ENCODE measurements at regions not wholly inside any gene's neighbourhood (a gene's known extent, or its start where the extent isn't known, plus 50 kb on each side); places are given as distances from the start of the nearest gene placed in this dataset.
"Not testable (repeated sequence)": the region's sequence is repeated elsewhere in the genome, so short reads cannot be mapped to it uniquely, and the experiment has no call there.

DNA sequence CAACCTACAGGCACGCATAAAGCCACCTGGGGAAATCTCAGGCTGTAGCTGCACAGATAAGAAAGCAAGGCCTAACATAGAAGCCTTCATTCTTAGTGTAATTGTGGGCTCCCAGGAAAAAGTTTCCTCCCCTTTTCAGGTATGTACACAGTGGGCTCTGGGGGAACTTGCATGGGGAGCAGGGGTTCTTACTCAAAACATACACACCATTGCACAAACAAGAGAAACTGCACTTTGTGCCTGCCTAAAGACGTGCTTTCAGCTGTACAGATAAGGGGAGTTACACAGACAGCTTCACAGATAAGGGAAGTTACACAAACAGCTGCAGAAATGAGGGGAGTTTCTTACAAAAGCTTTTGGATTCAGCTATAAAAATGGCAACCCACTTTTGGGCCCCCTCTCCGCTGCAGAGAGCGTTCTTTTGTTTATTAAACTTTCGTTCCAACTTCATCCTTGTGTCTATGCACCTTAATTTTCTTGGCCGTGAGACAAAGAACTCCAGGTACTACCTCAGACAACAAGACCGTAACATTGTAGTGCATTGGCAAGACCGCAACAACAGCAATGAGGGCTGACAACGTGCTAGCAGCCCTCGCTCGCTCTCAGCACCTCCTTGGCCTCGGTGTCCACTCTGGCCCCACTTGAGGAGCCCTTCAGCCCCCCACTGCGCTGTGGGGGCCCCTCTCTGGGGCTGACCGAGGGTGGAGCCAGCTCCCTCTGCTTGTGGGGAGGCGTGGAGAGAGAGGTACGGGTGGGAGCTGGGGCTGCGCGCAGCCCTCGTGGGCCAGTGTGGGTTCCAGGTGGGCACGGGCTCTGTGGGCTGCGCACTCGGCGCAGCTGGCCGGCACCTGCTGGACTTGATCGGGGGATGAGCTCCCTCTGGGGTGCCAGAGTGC is 317.5 kb downstream of the RAPGEF2 start:
- CTCF ChIA-PET, result no interaction called here
- H3K27me3 ChIP-seq (replicated peaks; ENCODE audit: insufficient read depth, low read depth, low read length, poor library complexity), result no peaks in the 10 kb centered on the region
- peaks cover 19% of the 10 kb centered on the region for H3K9me3 ChIP-seq (ENCODE audit: low read depth, low read length, poor library complexity, severe bottlenecking)
- H3K4me3 ChIP-seq (ENCODE audit: low read depth, low read length, poor library complexity, severe bottlenecking), result no peak overlapping the region
- DNase-seq (ENCODE audit: low spot score), result no peak
- H3K27ac ChIP-seq (ENCODE audit: low read depth, low read length, poor library complexity, severe bottlenecking), result no peak overlapping the region
- no peaks in the 10 kb centered on the region for H3K36me3 ChIP-seq (ENCODE audit: insufficient read depth, low read length, poor library complexity, severe bottlenecking)
- POLR2A ChIA-PET (ENCODE audit: low non-redundant PET), result no interaction called here
- intact Hi-C loops (cut with micrococcal nuclease; ENCODE audit: unreplicated experiment), result no loop called here
- no peaks in the 10 kb centered on the region for H3K4me1 ChIP-seq (ENCODE audit: insufficient read depth, low read length, poor library complexity, severe bottlenecking)
- no TSS peak for BruUV-seq (replicated peaks)
- no peak for TF ChIP-seq EZH2 (IDR thresholded peaks at IDR 0.05; ENCODE audit: borderline replicate concordance, low read depth, low read length, poor library complexity, severe bottlenecking)
- TF ChIP-seq, protein P1, sequence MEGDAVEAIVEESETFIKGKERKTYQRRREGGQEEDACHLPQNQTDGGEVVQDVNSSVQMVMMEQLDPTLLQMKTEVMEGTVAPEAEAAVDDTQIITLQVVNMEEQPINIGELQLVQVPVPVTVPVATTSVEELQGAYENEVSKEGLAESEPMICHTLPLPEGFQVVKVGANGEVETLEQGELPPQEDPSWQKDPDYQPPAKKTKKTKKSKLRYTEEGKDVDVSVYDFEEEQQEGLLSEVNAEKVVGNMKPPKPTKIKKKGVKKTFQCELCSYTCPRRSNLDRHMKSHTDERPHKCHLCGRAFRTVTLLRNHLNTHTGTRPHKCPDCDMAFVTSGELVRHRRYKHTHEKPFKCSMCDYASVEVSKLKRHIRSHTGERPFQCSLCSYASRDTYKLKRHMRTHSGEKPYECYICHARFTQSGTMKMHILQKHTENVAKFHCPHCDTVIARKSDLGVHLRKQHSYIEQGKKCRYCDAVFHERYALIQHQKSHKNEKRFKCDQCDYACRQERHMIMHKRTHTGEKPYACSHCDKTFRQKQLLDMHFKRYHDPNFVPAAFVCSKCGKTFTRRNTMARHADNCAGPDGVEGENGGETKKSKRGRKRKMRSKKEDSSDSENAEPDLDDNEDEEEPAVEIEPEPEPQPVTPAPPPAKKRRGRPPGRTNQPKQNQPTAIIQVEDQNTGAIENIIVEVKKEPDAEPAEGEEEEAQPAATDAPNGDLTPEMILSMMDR (conservative IDR thresholded peaks at IDR 0.05; ENCODE audit: low read depth, low read length), result no peak

GRCh38 chr4:159421058-159421419 is 318.2 kb downstream of the RAPGEF2 start:
- POLR2A ChIA-PET (ENCODE audit: low non-redundant PET); BruUV-seq (replicated peaks); H3K27me3 ChIP-seq (replicated peaks; ENCODE audit: insufficient read depth, low read depth, low read length, poor library complexity): not testable (repeated sequence)

DNA sequence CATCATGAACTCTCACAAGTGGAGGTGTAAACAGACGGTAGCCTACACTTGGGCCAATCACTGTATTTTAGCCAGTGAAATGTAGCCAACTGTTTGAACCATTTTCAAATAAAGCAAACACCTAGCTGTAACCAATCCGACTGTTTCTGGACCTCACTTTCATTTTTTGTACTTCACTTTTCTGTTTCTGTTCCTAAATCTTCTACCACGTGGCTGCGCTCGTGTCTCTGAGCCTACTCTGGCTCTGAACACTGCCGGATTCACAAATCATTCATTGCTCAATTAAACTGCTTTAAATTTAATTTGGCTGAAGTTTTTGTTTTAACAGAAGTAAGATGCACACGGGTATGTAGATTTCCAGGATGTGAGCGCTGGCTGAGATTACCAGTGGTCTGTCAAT is 319.1 kb downstream of the RAPGEF2 start:
- POLR2A ChIA-PET (ENCODE audit: low non-redundant PET), result no interaction called here
- intact Hi-C loops (cut with micrococcal nuclease; ENCODE audit: unreplicated experiment), result no loop called here
- Histone ChIP-seq H3K4me1 (ENCODE audit: insufficient read depth, low read length, poor library complexity, severe bottlenecking) (no peaks in the 10 kb centered on the region), H3K27ac (ENCODE audit: low read depth, low read length, poor library complexity, severe bottlenecking) (no peak overlapping the region), H3K4me3 (ENCODE audit: low read depth, low read length, poor library complexity, severe bottlenecking) (no peak overlapping the region), H3K9me3 (ENCODE audit: low read depth, low read length, poor library complexity, severe bottlenecking) (peaks cover 19% of the 10 kb centered on the region), H3K27me3 (replicated peaks; ENCODE audit: insufficient read depth, low read depth, low read length, poor library complexity) (no peaks in the 10 kb centered on the region), H3K36me3 (ENCODE audit: insufficient read depth, low read length, poor library complexity, severe bottlenecking) (no peaks in the 10 kb centered on the region)
- TF ChIP-seq, protein P1 (conservative IDR thresholded peaks at IDR 0.05; ENCODE audit: low read depth, low read length), result no peak
- TF ChIP-seq EZH2 (IDR thresholded peaks at IDR 0.05; ENCODE audit: borderline replicate concordance, low read depth, low read length, poor library complexity, severe bottlenecking), result no peak
- DNase-seq (ENCODE audit: low spot score), result no peak
- CTCF ChIA-PET, result interaction anchor here (1.0 kb wide), 1 partner anchor 33 kb away, joined by 3 read pairs; no protein-coding TSS in a partner anchor
- BruUV-seq (replicated peaks), result no TSS peak

More at GRCh38 chr4:159421058-159421419, 318.2 kb downstream of the RAPGEF2 start:
- DNase-seq (ENCODE audit: low spot score); H3K4me3 ChIP-seq (ENCODE audit: low read depth, low read length, poor library complexity, severe bottlenecking); H3K27ac ChIP-seq (ENCODE audit: low read depth, low read length, poor library complexity, severe bottlenecking); intact Hi-C loops (cut with micrococcal nuclease; ENCODE audit: unreplicated experiment); H3K4me1 ChIP-seq (ENCODE audit: insufficient read depth, low read length, poor library complexity, severe bottlenecking); H3K36me3 ChIP-seq (ENCODE audit: insufficient read depth, low read length, poor library complexity, severe bottlenecking): not testable (repeated sequence)
- H3K9me3 ChIP-seq (ENCODE audit: low read depth, low read length, poor library complexity, severe bottlenecking), result peaks cover 19% of the 10 kb centered on the region
- CTCF ChIA-PET, result interaction anchor here (1.0 kb wide), 1 partner anchor 34 kb away, joined by 3 read pairs; no protein-coding TSS in a partner anchor

DNA sequence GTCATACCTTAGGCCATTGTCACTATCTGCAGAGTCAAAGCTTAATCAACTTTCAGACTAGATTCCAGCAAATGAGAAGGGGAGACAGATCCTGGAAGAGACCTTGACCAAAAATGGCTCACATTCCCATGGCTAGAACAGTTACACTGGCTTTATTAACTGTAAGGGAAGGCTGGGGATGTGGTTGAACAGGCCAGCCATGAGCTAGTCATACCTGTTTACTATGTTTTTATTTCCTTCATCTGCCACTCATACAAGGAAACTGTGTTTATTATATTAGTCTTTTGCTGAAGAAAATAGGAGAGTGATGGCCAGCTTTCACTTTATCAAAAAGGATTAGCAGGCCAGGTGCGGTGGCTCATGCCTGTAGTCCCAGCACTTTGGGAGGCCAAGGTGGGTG is 319.7 kb downstream of the RAPGEF2 start:
- no peaks in the 10 kb centered on the region for H3K4me1 ChIP-seq (ENCODE audit: insufficient read depth, low read length, poor library complexity, severe bottlenecking)
- H3K27me3 ChIP-seq (replicated peaks; ENCODE audit: insufficient read depth, low read depth, low read length, poor library complexity), result no peaks in the 10 kb centered on the region
- no peak overlapping the region for H3K4me3 ChIP-seq (ENCODE audit: low read depth, low read length, poor library complexity, severe bottlenecking)
- DNase-seq (ENCODE audit: low spot score), result no peak
- H3K27ac ChIP-seq (ENCODE audit: low read depth, low read length, poor library complexity, severe bottlenecking), result no peak overlapping the region
- no TSS peak for BruUV-seq (replicated peaks)
- ChIA-PET POLR2A (ENCODE audit: low non-redundant PET) (no interaction called here), CTCF (no interaction called here)
- H3K36me3 ChIP-seq (ENCODE audit: insufficient read depth, low read length, poor library complexity, severe bottlenecking), result no peaks in the 10 kb centered on the region
- peaks cover 19% of the 10 kb centered on the region for H3K9me3 ChIP-seq (ENCODE audit: low read depth, low read length, poor library complexity, severe bottlenecking)
- intact Hi-C loops (cut with micrococcal nuclease; ENCODE audit: unreplicated experiment), result no loop called here
- TF ChIP-seq EZH2 (IDR thresholded peaks at IDR 0.05; ENCODE audit: borderline replicate concordance, low read depth, low read length, poor library complexity, severe bottlenecking), result no peak
- TF ChIP-seq, protein P1 (conservative IDR thresholded peaks at IDR 0.05; ENCODE audit: low read depth, low read length), result no peak

All from A673 (cell line).